ENCODE measurements at regions not wholly inside any gene's neighbourhood (a gene's known extent, or its start where the extent isn't known, plus 50 kb on each side); places are given as distances from the start of the nearest gene placed in this dataset.

DNA sequence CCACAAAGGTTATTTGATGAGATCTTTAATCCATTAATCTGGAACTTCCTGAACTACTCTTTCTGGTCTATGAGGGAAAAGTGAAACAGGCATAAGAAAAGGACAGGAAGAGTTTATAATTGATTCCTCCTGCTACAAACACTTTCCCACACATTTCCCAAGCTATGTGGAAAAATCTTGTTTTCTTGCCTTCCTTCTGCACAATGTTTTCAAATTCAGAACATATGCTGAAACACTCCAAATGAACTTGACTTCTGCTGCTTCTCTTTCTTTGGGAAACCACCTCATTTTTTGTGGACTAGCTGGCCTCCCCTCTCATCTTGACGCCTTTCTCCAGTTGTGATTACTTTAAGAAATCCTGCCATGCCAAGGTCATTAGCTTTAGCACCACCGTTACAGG, 100.7 kb upstream of the PTPRG start:
- TF ChIP-seq, protein P1, sequence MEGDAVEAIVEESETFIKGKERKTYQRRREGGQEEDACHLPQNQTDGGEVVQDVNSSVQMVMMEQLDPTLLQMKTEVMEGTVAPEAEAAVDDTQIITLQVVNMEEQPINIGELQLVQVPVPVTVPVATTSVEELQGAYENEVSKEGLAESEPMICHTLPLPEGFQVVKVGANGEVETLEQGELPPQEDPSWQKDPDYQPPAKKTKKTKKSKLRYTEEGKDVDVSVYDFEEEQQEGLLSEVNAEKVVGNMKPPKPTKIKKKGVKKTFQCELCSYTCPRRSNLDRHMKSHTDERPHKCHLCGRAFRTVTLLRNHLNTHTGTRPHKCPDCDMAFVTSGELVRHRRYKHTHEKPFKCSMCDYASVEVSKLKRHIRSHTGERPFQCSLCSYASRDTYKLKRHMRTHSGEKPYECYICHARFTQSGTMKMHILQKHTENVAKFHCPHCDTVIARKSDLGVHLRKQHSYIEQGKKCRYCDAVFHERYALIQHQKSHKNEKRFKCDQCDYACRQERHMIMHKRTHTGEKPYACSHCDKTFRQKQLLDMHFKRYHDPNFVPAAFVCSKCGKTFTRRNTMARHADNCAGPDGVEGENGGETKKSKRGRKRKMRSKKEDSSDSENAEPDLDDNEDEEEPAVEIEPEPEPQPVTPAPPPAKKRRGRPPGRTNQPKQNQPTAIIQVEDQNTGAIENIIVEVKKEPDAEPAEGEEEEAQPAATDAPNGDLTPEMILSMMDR (tag by site-specific recombination; IDR thresholded peaks at IDR 0.05) = no peak
- TF ChIP-seq ZBTB21 (tag by site-specific recombination; IDR thresholded peaks at IDR 0.05) = no peak
- TF ChIP-seq ZNF221 (tag by site-specific recombination; IDR thresholded peaks at IDR 0.05; ENCODE audit: borderline replicate concordance) = no peak
- TF ChIP-seq ZBTB7A (tag by site-specific recombination; IDR thresholded peaks at IDR 0.05; ENCODE audit: low read depth) = no peak
- TF ChIP-seq ZNF785 (tag by site-specific recombination; IDR thresholded peaks at IDR 0.05) = no peak
- TF ChIP-seq, protein P2, sequence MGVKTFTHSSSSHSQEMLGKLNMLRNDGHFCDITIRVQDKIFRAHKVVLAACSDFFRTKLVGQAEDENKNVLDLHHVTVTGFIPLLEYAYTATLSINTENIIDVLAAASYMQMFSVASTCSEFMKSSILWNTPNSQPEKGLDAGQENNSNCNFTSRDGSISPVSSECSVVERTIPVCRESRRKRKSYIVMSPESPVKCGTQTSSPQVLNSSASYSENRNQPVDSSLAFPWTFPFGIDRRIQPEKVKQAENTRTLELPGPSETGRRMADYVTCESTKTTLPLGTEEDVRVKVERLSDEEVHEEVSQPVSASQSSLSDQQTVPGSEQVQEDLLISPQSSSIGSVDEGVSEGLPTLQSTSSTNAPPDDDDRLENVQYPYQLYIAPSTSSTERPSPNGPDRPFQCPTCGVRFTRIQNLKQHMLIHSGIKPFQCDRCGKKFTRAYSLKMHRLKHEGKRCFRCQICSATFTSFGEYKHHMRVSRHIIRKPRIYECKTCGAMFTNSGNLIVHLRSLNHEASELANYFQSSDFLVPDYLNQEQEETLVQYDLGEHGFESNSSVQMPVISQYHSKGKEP (tag by site-specific recombination; IDR thresholded peaks at IDR 0.05) = no peak
- TF ChIP-seq, protein P3, sequence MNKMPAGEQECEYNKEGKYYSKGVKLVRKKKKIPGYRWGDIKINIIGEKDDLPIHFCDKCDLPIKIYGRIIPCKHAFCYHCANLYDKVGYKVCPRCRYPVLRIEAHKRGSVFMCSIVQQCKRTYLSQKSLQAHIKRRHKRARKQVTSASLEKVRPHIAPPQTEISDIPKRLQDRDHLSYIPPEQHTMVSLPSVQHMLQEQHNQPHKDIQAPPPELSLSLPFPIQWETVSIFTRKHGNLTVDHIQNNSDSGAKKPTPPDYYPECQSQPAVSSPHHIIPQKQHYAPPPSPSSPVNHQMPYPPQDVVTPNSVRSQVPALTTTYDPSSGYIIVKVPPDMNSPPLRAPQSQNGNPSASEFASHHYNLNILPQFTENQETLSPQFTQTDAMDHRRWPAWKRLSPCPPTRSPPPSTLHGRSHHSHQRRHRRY (tag by site-specific recombination; IDR thresholded peaks at IDR 0.05) = no peak

All from HEK293 (cell line).